ENCODE measurements at regions not wholly inside any gene's neighbourhood (a gene's known extent, or its start where the extent isn't known, plus 50 kb on each side); places are given as distances from the start of the nearest gene placed in this dataset.
"Not testable (repeated sequence)": the region's sequence is repeated elsewhere in the genome, so short reads cannot be mapped to it uniquely, and the experiment has no call there.

DNA sequence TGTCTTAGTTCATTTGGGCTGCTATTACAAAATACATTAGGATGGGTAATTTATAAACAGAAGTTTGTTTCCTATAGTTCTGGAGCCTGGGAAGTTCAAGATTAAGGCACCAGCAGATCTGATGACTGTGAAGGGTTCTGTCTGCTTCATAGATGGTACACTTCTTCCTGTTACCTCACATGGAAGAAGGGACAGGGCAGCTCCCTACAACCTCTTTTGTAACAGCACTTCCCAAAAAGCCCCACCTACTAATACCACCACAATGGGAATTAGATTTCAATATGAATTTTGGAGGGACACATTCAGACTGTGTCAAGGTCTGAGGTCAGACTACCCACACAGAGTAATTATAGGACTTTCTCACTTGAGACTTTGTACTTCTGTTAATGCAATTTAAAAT is 260.3 kb downstream of the ARHGAP12 start:
- ChIA-PET POLR2A (no interaction called here), CTCF (interaction anchor here (0.7 kb wide), 1 partner anchor 141 kb away, joined by 4 read pairs; no protein-coding TSS in a partner anchor)
- TF ChIP-seq ZNF140 (tag by site-specific recombination; IDR thresholded peaks at IDR 0.05): no peak
- no peak for TF ChIP-seq ZNF354C (tag by site-specific recombination; IDR thresholded peaks at IDR 0.05; ENCODE audit: borderline replicate concordance, low read depth)
- no peak for TF ChIP-seq ZFP37 (tag by site-specific recombination; IDR thresholded peaks at IDR 0.05)
- no peak for TF ChIP-seq ZBTB1 (tag by site-specific recombination; IDR thresholded peaks at IDR 0.05)
- TF ChIP-seq, protein P1, sequence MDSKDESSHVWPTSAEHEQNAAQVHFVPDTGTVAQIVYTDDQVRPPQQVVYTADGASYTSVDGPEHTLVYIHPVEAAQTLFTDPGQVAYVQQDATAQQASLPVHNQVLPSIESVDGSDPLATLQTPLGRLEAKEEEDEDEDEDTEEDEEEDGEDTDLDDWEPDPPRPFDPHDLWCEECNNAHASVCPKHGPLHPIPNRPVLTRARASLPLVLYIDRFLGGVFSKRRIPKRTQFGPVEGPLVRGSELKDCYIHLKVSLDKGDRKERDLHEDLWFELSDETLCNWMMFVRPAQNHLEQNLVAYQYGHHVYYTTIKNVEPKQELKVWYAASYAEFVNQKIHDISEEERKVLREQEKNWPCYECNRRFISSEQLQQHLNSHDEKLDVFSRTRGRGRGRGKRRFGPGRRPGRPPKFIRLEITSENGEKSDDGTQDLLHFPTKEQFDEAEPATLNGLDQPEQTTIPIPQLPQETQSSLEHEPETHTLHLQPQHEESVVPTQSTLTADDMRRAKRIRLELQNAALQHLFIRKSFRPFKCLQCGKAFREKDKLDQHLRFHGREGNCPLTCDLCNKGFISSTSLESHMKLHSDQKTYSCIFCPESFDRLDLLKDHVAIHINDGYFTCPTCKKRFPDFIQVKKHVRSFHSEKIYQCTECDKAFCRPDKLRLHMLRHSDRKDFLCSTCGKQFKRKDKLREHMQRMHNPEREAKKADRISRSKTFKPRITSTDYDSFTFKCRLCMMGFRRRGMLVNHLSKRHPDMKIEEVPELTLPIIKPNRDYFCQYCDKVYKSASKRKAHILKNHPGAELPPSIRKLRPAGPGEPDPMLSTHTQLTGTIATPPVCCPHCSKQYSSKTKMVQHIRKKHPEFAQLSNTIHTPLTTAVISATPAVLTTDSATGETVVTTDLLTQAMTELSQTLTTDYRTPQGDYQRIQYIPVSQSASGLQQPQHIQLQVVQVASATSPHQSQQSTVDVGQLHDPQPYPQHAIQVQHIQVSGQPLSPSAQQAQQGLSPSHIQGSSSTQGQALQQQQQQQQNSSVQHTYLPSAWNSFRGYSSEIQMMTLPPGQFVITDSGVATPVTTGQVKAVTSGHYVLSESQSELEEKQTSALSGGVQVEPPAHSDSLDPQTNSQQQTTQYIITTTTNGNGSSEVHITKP (tag by site-specific recombination; IDR thresholded peaks at IDR 0.05): no peak
- TF ChIP-seq, protein P2, sequence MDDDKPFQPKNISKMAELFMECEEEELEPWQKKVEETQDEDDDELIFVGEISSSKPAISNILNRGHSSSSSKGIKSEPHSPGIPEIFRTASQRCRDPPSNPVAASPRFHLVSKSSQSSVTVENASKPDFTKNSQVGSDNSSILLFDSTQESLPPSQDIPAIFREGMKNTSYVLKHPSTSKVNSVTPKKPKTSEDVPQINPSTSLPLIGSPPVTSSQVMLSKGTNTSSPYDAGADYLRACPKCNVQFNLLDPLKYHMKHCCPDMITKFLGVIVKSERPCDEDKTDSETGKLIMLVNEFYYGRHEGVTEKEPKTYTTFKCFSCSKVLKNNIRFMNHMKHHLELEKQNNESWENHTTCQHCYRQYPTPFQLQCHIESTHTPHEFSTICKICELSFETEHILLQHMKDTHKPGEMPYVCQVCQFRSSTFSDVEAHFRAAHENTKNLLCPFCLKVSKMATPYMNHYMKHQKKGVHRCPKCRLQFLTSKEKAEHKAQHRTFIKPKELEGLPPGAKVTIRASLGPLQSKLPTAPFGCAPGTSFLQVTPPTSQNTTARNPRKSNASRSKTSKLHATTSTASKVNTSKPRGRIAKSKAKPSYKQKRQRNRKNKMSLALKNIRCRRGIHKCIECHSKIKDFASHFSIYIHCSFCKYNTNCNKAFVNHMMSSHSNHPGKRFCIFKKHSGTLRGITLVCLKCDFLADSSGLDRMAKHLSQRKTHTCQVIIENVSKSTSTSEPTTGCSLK (tag by site-specific recombination; IDR thresholded peaks at IDR 0.05): no peak
- no peak for TF ChIP-seq ZNF664 (tag by site-specific recombination; IDR thresholded peaks at IDR 0.05)
- TF ChIP-seq BCL11A (tag by site-specific recombination; IDR thresholded peaks at IDR 0.05; ENCODE audit: low read depth): no peak
- TF ChIP-seq, protein P3, sequence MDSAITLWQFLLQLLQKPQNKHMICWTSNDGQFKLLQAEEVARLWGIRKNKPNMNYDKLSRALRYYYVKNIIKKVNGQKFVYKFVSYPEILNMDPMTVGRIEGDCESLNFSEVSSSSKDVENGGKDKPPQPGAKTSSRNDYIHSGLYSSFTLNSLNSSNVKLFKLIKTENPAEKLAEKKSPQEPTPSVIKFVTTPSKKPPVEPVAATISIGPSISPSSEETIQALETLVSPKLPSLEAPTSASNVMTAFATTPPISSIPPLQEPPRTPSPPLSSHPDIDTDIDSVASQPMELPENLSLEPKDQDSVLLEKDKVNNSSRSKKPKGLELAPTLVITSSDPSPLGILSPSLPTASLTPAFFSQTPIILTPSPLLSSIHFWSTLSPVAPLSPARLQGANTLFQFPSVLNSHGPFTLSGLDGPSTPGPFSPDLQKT (IDR thresholded peaks at IDR 0.05; ENCODE audit: borderline replicate concordance, low read depth, low read length): no peak
- no peak for TF ChIP-seq ZSCAN23 (tag by site-specific recombination; IDR thresholded peaks at IDR 0.05)
- TF ChIP-seq HOXD13 (CRISPR knock-in tag; IDR thresholded peaks at IDR 0.05; ENCODE audit: borderline replicate concordance): no peak
- Histone ChIP-seq H3K9me3 (ENCODE audit: control insufficient read depth, insufficient read depth, low read depth, low read length) (no peaks in the 10 kb centered on the region; the same call in 1 of the 2 replicates), H3K4me3 (ENCODE audit: low read depth, low read length) (no peak overlapping the region), H3K4me1 (ENCODE audit: control insufficient read depth, insufficient read depth, low read length) (no peaks in the 10 kb centered on the region), H3K36me3 (ENCODE audit: control insufficient read depth in 2 of 2, insufficient read depth in 1 of 2, low read length in 2 of 2) (no peaks in the 10 kb centered on the region), H3K27ac (ENCODE audit: extremely low read depth, low read depth, low read length) (no peak overlapping the region)

DNA sequence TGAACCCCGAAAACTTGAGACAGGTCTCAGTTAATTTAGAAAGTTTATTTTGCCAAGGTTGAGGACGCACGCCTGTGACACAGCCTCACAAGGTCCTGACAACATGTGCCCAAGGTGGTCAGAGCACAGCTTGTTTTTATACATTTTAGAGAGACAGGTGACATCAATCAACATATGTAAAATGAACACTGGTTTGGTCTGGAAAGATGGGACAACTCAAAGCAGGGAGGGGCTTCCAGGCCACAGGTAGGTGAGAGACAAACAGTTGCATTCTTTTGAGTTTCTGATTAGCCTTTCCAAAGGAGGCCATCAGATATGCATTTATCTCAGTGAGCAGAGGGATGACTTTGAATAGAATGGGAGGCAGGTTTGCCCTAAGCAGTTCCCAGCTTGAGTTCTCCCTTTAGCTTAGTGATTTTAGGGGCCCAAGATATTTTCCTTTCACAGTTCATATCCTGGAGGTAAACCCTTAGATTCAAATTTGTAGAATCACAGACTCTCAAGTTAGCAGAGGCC is 262.8 kb downstream of the ARHGAP12 start:
- POLR2A ChIA-PET; H3K4me3 ChIP-seq (ENCODE audit: low read depth, low read length): not testable (repeated sequence)

DNA sequence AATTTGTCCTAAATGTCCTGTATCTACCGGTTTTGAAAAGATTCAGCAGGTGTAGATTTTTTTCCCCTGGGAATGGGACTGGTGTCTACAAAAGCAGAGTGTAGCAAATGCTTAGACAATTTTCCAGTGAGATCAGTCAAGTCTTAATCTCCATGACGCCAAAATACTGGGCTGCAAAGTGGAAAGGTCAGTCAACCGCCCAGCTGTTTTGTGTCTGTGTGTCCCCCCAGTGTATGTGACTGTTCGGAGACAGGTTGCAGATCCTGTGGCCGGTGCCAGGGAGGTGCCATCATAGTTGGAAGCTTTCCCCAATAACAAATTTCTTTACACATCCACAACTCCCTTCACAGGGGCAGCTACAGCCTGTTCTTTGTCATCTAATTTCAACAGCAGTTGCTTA is 263.8 kb downstream of the ARHGAP12 start:
- H3K27ac ChIP-seq (ENCODE audit: extremely low read depth, low read depth, low read length): no peak overlapping the region
- POLR2A ChIA-PET: no interaction called here
- CTCF ChIA-PET: no interaction called here
- no peaks in the 10 kb centered on the region for H3K9me3 ChIP-seq (ENCODE audit: control insufficient read depth, insufficient read depth, low read depth, low read length)
- H3K36me3 ChIP-seq (ENCODE audit: control insufficient read depth in 2 of 2, insufficient read depth in 1 of 2, low read length in 2 of 2): no peaks in the 10 kb centered on the region
- H3K4me3 ChIP-seq (ENCODE audit: low read depth, low read length): no peak overlapping the region
- H3K4me1 ChIP-seq (ENCODE audit: control insufficient read depth, insufficient read depth, low read length): no peaks in the 10 kb centered on the region
- TF ChIP-seq, protein P4, sequence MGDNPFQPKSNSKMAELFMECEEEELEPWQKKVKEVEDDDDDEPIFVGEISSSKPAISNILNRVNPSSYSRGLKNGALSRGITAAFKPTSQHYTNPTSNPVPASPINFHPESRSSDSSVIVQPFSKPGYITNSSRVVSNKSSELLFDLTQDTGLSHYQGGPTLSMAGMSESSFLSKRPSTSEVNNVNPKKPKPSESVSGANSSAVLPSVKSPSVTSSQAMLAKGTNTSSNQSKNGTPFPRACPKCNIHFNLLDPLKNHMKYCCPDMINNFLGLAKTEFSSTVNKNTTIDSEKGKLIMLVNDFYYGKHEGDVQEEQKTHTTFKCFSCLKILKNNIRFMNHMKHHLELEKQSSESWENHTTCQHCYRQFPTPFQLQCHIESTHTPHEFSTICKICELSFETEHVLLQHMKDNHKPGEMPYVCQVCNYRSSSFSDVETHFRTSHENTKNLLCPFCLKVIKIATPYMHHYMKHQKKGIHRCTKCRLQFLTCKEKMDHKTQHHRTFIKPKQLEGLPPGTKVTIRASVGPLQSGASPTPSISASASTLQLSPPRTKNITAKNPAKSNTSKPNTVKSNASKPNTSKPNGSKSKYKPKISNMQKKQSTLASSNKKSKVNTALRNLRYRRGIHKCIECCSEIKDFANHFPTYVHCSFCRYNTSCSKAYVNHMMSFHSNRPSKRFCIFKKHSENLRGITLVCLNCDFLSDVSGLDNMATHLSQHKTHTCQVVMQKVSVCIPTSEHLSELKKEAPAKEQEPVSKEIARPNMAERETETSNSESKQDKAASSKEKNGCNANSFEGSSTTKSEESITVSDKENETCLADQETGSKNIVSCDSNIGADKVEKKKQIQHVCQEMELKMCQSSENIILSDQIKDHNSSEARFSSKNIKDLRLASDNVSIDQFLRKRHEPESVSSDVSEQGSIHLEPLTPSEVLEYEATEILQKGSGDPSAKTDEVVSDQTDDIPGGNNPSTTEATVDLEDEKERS (tag by site-specific recombination; IDR thresholded peaks at IDR 0.05): no peak
- no peak for TF ChIP-seq ZSCAN30 (tag by site-specific recombination; IDR thresholded peaks at IDR 0.05)
- no peak for TF ChIP-seq ZNF324 (tag by site-specific recombination; IDR thresholded peaks at IDR 0.05)
- TF ChIP-seq, protein P5, sequence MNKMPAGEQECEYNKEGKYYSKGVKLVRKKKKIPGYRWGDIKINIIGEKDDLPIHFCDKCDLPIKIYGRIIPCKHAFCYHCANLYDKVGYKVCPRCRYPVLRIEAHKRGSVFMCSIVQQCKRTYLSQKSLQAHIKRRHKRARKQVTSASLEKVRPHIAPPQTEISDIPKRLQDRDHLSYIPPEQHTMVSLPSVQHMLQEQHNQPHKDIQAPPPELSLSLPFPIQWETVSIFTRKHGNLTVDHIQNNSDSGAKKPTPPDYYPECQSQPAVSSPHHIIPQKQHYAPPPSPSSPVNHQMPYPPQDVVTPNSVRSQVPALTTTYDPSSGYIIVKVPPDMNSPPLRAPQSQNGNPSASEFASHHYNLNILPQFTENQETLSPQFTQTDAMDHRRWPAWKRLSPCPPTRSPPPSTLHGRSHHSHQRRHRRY (tag by site-specific recombination; IDR thresholded peaks at IDR 0.05): no peak
- no peak for TF ChIP-seq ZNF175 (tag by site-specific recombination; IDR thresholded peaks at IDR 0.05)
- no peak for TF ChIP-seq ZNF354C (tag by site-specific recombination; IDR thresholded peaks at IDR 0.05; ENCODE audit: borderline replicate concordance, low read depth)
- TF ChIP-seq, protein P6, sequence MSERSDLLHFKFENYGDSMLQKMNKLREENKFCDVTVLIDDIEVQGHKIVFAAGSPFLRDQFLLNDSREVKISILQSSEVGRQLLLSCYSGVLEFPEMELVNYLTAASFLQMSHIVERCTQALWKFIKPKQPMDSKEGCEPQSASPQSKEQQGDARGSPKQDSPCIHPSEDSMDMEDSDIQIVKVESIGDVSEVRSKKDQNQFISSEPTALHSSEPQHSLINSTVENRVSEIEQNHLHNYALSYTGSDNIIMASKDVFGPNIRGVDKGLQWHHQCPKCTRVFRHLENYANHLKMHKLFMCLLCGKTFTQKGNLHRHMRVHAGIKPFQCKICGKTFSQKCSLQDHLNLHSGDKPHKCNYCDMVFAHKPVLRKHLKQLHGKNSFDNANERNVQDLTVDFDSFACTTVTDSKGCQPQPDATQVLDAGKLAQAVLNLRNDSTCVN (tag by site-specific recombination; optimal IDR thresholded peaks at IDR 0.05): no peak
- no peak for TF ChIP-seq ZSCAN16 (tag by site-specific recombination; IDR thresholded peaks at IDR 0.05)
- TF ChIP-seq ZEB2 (tag by site-specific recombination; IDR thresholded peaks at IDR 0.05): no peak

More for the DNA sequence above, 262.8 kb downstream of the ARHGAP12 start:
- H3K36me3 ChIP-seq (ENCODE audit: control insufficient read depth in 2 of 2, insufficient read depth in 1 of 2, low read length in 2 of 2); H3K4me1 ChIP-seq (ENCODE audit: control insufficient read depth, insufficient read depth, low read length); H3K27ac ChIP-seq (ENCODE audit: extremely low read depth, low read depth, low read length); H3K9me3 ChIP-seq (ENCODE audit: control insufficient read depth, insufficient read depth, low read depth, low read length): not testable (repeated sequence)
- CTCF ChIA-PET: interaction anchor here (0.6 kb wide), 1 partner anchor 122 kb away, joined by 5 read pairs; no protein-coding TSS in a partner anchor

Data from HEK293 (cell line).